Breast epithelium (tissue), 3 donors: ENCODE measurements at regions not wholly inside any gene's neighbourhood (a gene's known extent, or its start where the extent isn't known, plus 50 kb on each side); places are given as distances from the start of the nearest gene placed in this dataset.

Source experiments
- POLR2A ChIP-seq: fragments of 450-650 bp; IDR thresholded peaks from one replicate; pipeline ENCODE4 v1.6.1; 2016; ENCODE audit warnings: antibody characterized with exemption, mild to moderate bottlenecking, moderate library complexity
- POLR2AphosphoS5 ChIP-seq, 3 donors: sonication (generic); formaldehyde crosslinking; IDR thresholded peaks; one replicate each; pipeline ENCODE4 v1.6.1; 2017; ENCODE audit warnings: antibody characterized with exemption in 3 of 3
- TF ChIP-seq, protein P1 (sequence below), 3 donors: fragments of 450-650 bp; IDR thresholded peaks; one replicate each; pipeline ENCODE4 v1.5.1; 2016 to 2017; ENCODE audit warnings: antibody characterized with exemption in 3 of 3, mild to moderate bottlenecking in 3 of 3, moderate library complexity in 3 of 3

DNA sequence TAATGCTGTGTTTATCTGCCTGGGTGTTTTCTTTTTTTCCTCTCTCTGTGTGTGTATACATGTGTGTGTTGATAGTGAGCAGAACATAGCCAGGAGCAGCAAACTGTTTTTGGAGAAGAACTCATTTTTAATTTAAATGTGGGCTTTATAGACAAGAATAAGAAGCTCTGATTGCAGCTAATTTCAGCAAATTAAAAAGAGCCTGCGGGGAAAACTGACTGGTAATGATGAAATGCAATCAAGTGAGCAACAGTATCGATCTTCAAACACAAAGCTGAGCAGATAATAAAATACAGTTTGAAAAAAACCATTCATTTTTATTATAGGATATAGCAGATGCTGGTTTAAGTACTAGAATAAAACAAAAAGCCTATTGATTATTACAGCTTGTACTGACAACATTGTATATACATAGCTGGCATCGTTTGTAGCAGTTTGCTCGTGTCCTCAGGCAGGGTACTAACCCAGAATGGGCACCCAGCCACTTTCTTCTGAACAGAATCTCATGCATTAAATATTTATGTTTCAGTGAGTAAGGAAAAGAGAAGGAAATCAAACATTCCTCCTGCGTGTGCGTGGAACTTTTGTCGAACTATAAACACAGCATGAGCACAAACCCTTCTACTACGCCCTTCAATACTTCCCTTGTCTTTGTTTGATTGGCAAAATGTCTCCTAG, 73.5 kb upstream of the ZFP42 start:
- TF ChIP-seq, protein P1, sequence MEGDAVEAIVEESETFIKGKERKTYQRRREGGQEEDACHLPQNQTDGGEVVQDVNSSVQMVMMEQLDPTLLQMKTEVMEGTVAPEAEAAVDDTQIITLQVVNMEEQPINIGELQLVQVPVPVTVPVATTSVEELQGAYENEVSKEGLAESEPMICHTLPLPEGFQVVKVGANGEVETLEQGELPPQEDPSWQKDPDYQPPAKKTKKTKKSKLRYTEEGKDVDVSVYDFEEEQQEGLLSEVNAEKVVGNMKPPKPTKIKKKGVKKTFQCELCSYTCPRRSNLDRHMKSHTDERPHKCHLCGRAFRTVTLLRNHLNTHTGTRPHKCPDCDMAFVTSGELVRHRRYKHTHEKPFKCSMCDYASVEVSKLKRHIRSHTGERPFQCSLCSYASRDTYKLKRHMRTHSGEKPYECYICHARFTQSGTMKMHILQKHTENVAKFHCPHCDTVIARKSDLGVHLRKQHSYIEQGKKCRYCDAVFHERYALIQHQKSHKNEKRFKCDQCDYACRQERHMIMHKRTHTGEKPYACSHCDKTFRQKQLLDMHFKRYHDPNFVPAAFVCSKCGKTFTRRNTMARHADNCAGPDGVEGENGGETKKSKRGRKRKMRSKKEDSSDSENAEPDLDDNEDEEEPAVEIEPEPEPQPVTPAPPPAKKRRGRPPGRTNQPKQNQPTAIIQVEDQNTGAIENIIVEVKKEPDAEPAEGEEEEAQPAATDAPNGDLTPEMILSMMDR (IDR thresholded peaks at IDR 0.05) = no peak
- TF ChIP-seq POLR2AphosphoS5 (IDR thresholded peaks at IDR 0.05) (no peak), POLR2A (no peak)
